PC-3 (cell line): ENCODE measurements at regions not wholly inside any gene's neighbourhood (a gene's known extent, or its start where the extent isn't known, plus 50 kb on each side); places are given as distances from the start of the nearest gene placed in this dataset.

Source experiments
- ATAC-seq: fragments of 200-7000 bp; cut with Tn5 transposase; 2 replicates; pipeline ENCODE4 v1.9.1; 2020; ENCODE audit warnings: mild to moderate bottlenecking, moderate library complexity
- BruUV-seq: library from RNA; stranded (reverse); fragments of 400-500 nt; replicated peaks from 2 replicates; lab custom pipeline; 2021; lab: Mats Ljungman, UMichigan
- CTCF ChIA-PET: fragments of 300-600 bp; sonication (Branson Sonifier 250); formaldehyde crosslinking; loops from one replicate; lab custom pipeline; 2022; ENCODE audit warnings: antibody characterized with exemption; lab: Charles Lee
- POLR2A ChIA-PET: fragments of 300-600 bp; sonication (Branson Sonifier 250); formaldehyde crosslinking; loops from one replicate; lab custom pipeline; 2022; ENCODE audit warnings: antibody characterized with exemption; ENCODE audit not compliant: unreplicated experiment; lab: Charles Lee
- DNase-seq: peaks from one replicate; pipeline ENCODE4 v3.0.0-alpha.2; 2015
- H2AFZ ChIP-seq: fragments of 300-600 bp; sonication (generic); 2 replicates; pipeline ENCODE4 v1.6.0; 2016; ENCODE audit warnings: antibody characterized with exemption, low read length
- H3F3A ChIP-seq: fragments of 300-600 bp; sonication (generic); one replicate; pipeline ENCODE4 v1.6.0; 2017; ENCODE audit warnings: antibody characterized with exemption, low read length, control low read depth, mild to moderate bottlenecking; ENCODE audit not compliant: unreplicated experiment
- H3K27ac ChIP-seq: fragments of 300-600 bp; sonication (generic); 2 replicates; pipeline ENCODE4 v1.5.1; 2016; ENCODE audit warnings: mild to moderate bottlenecking, low read length
- H3K27me3 ChIP-seq: fragments of 300-600 bp; sonication (generic); 2 replicates; pipeline ENCODE4 v1.6.1; 2016; ENCODE audit warnings: low read length, mixed read lengths
- H3K36me3 ChIP-seq: fragments of 300-600 bp; sonication (generic); 2 replicates; pipeline ENCODE4 v1.6.1; 2016; ENCODE audit warnings: low read depth, mixed run types, low read length, mixed read lengths
- H3K4me1 ChIP-seq: fragments of 300-600 bp; sonication (generic); 2 replicates; pipeline ENCODE4 v1.5.1; 2016; ENCODE audit warnings: low read length; ENCODE audit not compliant: insufficient read depth
- H3K4me2 ChIP-seq: fragments of 300-600 bp; sonication (generic); 2 replicates; pipeline ENCODE4 v1.6.0; 2016; ENCODE audit warnings: low read length
- H3K4me3 ChIP-seq: fragments of 300-600 bp; sonication (generic); 2 replicates; pipeline ENCODE4 v1.5.1; 2016; ENCODE audit warnings: mild to moderate bottlenecking, low read length, mixed read lengths
- H3K79me2 ChIP-seq: fragments of 300-600 bp; sonication (generic); 2 replicates; pipeline ENCODE4 v1.6.1; 2017; ENCODE audit warnings: low read length, mixed read lengths
- H3K9ac ChIP-seq: fragments of 300-600 bp; sonication (generic); 2 replicates; pipeline ENCODE4 v1.6.0; 2016; ENCODE audit warnings: mild to moderate bottlenecking, low read length
- H3K9me2 ChIP-seq: fragments of 300-600 bp; sonication (generic); replicated peaks from 2 replicates; pipeline ENCODE4 v1.6.1; 2016; ENCODE audit warnings: mixed run types, low read length, mixed read lengths
- H3K9me3 ChIP-seq: fragments of 300-600 bp; sonication (generic); 2 replicates; pipeline ENCODE4 v1.6.1; 2016; ENCODE audit warnings: low read length, mixed read lengths
- H4K20me1 ChIP-seq: fragments of 300-600 bp; sonication (generic); 2 replicates; pipeline ENCODE4 v1.6.1; 2016; ENCODE audit warnings: low read length, mixed read lengths
- CTCF ChIP-seq: fragments of 300-600 bp; sonication (generic); conservative IDR thresholded peaks from 2 replicates; pipeline ENCODE4 v1.5.1; 2017; ENCODE audit warnings: antibody characterized with exemption, low read depth, mild to moderate bottlenecking, low read length
- EZH2 ChIP-seq: fragments of 300-600 bp; sonication (generic); IDR thresholded peaks from one replicate; pipeline ENCODE4 v1.6.1; 2017; ENCODE audit warnings: antibody characterized with exemption, mild to moderate bottlenecking, low read length; ENCODE audit not compliant: unreplicated experiment
- EZH2phosphoT487 ChIP-seq: fragments of 300-600 bp; sonication (generic); IDR thresholded peaks from 2 replicates; pipeline ENCODE4 v1.6.1; 2018; ENCODE audit warnings: mild to moderate bottlenecking, antibody characterized with exemption, low read length, borderline replicate concordance
- intact Hi-C: fragments of 100-400 bp; cut with micrococcal nuclease; formaldehyde crosslinking; loops from 2 replicates; pipeline ENCODE4 v1.9.0; 2023

GRCh38 chr18:10386956-10387355, 67.5 kb upstream of the APCDD1 start:
- no peak overlapping the region for H3K4me3 ChIP-seq
- no peaks in the 10 kb centered on the region for H3K79me2 ChIP-seq
- 0 out of 2 replicates have a peak, but pooled peaks cover 5% of the 10 kb centered on the region for H3K9me3 ChIP-seq
- no peaks in the 10 kb centered on the region for H3K4me1 ChIP-seq
- H2AFZ ChIP-seq, result no peak overlapping the region
- no peaks in the 10 kb centered on the region for H4K20me1 ChIP-seq
- TF ChIP-seq EZH2 (no peak), EZH2phosphoT487 (no peak), CTCF (no peak)
- H3K36me3 ChIP-seq, result no peaks in the 10 kb centered on the region
- intact Hi-C loops, result no loop called here
- no peak overlapping the region for H3K4me2 ChIP-seq
- H3K27me3 ChIP-seq, result peaks cover 32% of the 10 kb centered on the region
- DNase-seq, result no peak
- CTCF ChIA-PET, result no interaction called here
- no peak overlapping the region for H3K27ac ChIP-seq
- no TSS peak for BruUV-seq
- no peaks in the 10 kb centered on the region for H3K9me2 ChIP-seq
- H3K9ac ChIP-seq, result no peak overlapping the region
- H3F3A ChIP-seq, result no peaks in the 10 kb centered on the region
- POLR2A ChIA-PET, result interaction anchor here (0.6 to 0.7 kb wide), 2 partner anchors 347 to 1733 kb away, joined by 5 read pairs; no protein-coding TSS in a partner anchor
- no peak for ATAC-seq

DNA sequence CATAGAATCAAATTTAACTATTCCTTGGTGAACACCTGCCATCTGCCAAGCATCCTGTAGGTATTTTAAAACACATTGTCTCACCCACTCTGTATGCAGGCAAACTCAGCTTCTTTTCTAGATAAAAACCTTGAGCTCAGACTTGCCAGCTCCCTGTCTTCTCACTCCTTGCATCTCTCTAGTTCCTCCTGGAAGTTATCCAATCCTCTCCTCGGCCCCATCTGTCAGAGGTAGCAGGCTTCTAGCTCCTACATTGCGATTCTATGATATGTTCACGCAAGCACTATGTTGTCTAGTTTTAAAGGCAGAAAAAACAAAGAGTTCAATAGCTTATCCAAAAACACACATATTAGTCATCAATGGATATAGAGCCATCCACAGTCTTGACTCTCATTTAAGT, 67.0 kb upstream of the APCDD1 start:
- Histone ChIP-seq H3K4me1 (no peaks in the 10 kb centered on the region), H3K27me3 (peaks cover 32% of the 10 kb centered on the region), H3K36me3 (no peaks in the 10 kb centered on the region), H4K20me1 (no peaks in the 10 kb centered on the region), H3F3A (no peaks in the 10 kb centered on the region), H3K9me3 (0 out of 2 replicates have a peak, but pooled peaks cover 5% of the 10 kb centered on the region), H3K27ac (no peak overlapping the region), H3K79me2 (no peaks in the 10 kb centered on the region), H3K9ac (no peak overlapping the region), H3K4me3 (no peak overlapping the region), H3K9me2 (no peaks in the 10 kb centered on the region), H2AFZ (no peak overlapping the region), H3K4me2 (no peak overlapping the region)
- DNase-seq, result no peak
- POLR2A ChIA-PET, result interaction anchor here (0.6 to 0.7 kb wide), 2 partner anchors 348 to 1734 kb away, joined by 5 read pairs; no protein-coding TSS in a partner anchor
- intact Hi-C loops, result no loop called here
- BruUV-seq, result no TSS peak
- no peak for ATAC-seq
- CTCF ChIA-PET, result no interaction called here
- TF ChIP-seq EZH2 (no peak), CTCF (no peak), EZH2phosphoT487 (no peak)

GRCh38 chr18:10388373-10388772, 66.1 kb upstream of the APCDD1 start:
- Histone ChIP-seq H3K4me3 (no peak overlapping the region), H3K9me3 (0 out of 2 replicates have a peak, but pooled peaks cover 5% of the 10 kb centered on the region), H3K4me2 (no peak overlapping the region), H3K27me3 (peaks cover 41% of the 10 kb centered on the region), H3K36me3 (no peaks in the 10 kb centered on the region), H3K79me2 (no peaks in the 10 kb centered on the region), H3K27ac (no peak overlapping the region), H3F3A (no peaks in the 10 kb centered on the region), H3K4me1 (no peaks in the 10 kb centered on the region), H4K20me1 (no peaks in the 10 kb centered on the region), H2AFZ (no peak overlapping the region), H3K9ac (no peak overlapping the region), H3K9me2 (no peaks in the 10 kb centered on the region)
- BruUV-seq, result no TSS peak
- POLR2A ChIA-PET, result no interaction called here
- CTCF ChIA-PET, result no interaction called here
- intact Hi-C loops, result no loop called here
- TF ChIP-seq EZH2phosphoT487, result no peak
- no peak for TF ChIP-seq CTCF
- TF ChIP-seq EZH2, result no peak
- ATAC-seq (no peak), DNase-seq (no peak)
